ENCODE measurements at regions not wholly inside any gene's neighbourhood (a gene's known extent, or its start where the extent isn't known, plus 50 kb on each side); places are given as distances from the start of the nearest gene placed in this dataset.

DNA sequence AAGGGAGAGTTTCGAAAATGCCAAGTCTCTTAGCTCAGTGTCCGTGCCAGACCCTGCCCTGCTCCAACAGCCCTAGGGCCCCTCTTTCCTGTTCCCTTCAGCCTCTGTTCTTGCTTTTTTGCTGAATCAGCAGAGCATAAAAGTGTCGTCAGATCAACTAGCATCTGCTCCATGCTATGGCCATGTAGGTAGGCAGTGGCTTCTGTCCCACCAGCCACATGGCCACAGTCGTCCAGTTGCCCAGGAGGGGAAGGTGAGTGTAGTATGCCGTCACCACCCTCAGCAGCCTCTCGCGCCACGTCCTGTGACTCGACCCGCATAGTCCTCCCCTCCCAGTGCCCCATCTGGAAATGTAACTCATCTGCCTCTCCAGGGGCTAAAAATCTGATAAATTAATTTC is 50.9 kb upstream of the ATP11A start:
- no peak for TF ChIP-seq POLR2A (IDR thresholded peaks at IDR 0.05; ENCODE audit: low read depth, low read length)
- TF ChIP-seq RCOR1 (IDR thresholded peaks at IDR 0.05; ENCODE audit: insufficient replicate concordance, low read length) = no peak

Measured in IMR-90 (cell line).